ENCODE measurements at regions not wholly inside any gene's neighbourhood (a gene's known extent, or its start where the extent isn't known, plus 50 kb on each side); places are given as distances from the start of the nearest gene placed in this dataset.
"Not testable (repeated sequence)": the region's sequence is repeated elsewhere in the genome, so short reads cannot be mapped to it uniquely, and the experiment has no call there.

GRCh38 chr12:115308918-115309317 is 624.9 kb upstream of the TBX3 start:
- POLR2A ChIA-PET = no interaction called here
- H3K27ac Mint-ChIP-seq = no peak overlapping the region
- intact Hi-C loops (cut with micrococcal nuclease) = no loop called here
- H3K27me3 Mint-ChIP-seq = no peaks in the 10 kb centered on the region
- peaks cover 4% of the 10 kb centered on the region for H3K9me3 Mint-ChIP-seq
- CTCF ChIA-PET = no interaction called here
- no peak overlapping the region for H3K4me3 Mint-ChIP-seq
- no peaks in the 10 kb centered on the region for H3K36me3 Mint-ChIP-seq
- H3K4me1 Mint-ChIP-seq (ENCODE audit: low read depth) = no peaks in the 10 kb centered on the region
- no peak for DNase-seq

GRCh38 chr12:115306380-115306779 is 622.4 kb upstream of the TBX3 start:
- ChIA-PET CTCF (no interaction called here), POLR2A (no interaction called here)
- no peaks in the 10 kb centered on the region for H3K4me1 Mint-ChIP-seq (ENCODE audit: low read depth)
- intact Hi-C loops (cut with micrococcal nuclease) = no loop called here
- H3K9me3 Mint-ChIP-seq = peaks cover 4% of the 10 kb centered on the region
- H3K27me3 Mint-ChIP-seq = no peaks in the 10 kb centered on the region
- no peaks in the 10 kb centered on the region for H3K36me3 Mint-ChIP-seq
- H3K27ac Mint-ChIP-seq = no peak overlapping the region
- no peak for DNase-seq
- H3K4me3 Mint-ChIP-seq = no peak overlapping the region

- H3K4me1 Mint-ChIP-seq (ENCODE audit: low read depth) = no peaks in the 10 kb centered on the region
- POLR2A ChIA-PET = no interaction called here
Observed at GRCh38 chr12:115305867-115306266, 621.9 kb upstream of the TBX3 start.

GRCh38 chr12:115305275-115305674 is 621.3 kb upstream of the TBX3 start:
- intact Hi-C loops (cut with micrococcal nuclease) = no loop called here
- no peak for DNase-seq
- Mint-ChIP-seq H3K4me1 (ENCODE audit: low read depth) (no peaks in the 10 kb centered on the region), H3K36me3 (no peaks in the 10 kb centered on the region), H3K4me3 (no peak overlapping the region), H3K27ac (no peak overlapping the region), H3K27me3 (no peaks in the 10 kb centered on the region), H3K9me3 (no peaks in the 10 kb centered on the region)
- ChIA-PET CTCF (no interaction called here), POLR2A (no interaction called here)

More at GRCh38 chr12:115305867-115306266, 621.9 kb upstream of the TBX3 start:
- H3K9me3 Mint-ChIP-seq = peaks cover under 1% of the 10 kb centered on the region
- DNase-seq = no peak
- no peaks in the 10 kb centered on the region for H3K36me3 Mint-ChIP-seq
- CTCF ChIA-PET = no interaction called here
- H3K27ac Mint-ChIP-seq = no peak overlapping the region
- H3K4me3 Mint-ChIP-seq = no peak overlapping the region
- intact Hi-C loops (cut with micrococcal nuclease) = no loop called here
- H3K27me3 Mint-ChIP-seq = no peaks in the 10 kb centered on the region

GRCh38 chr12:115303723-115304309 is 619.8 kb upstream of the TBX3 start:
- Mint-ChIP-seq H3K4me1 (ENCODE audit: low read depth) (no peaks in the 10 kb centered on the region), H3K36me3 (no peaks in the 10 kb centered on the region), H3K9me3 (peaks cover 3% of the 10 kb centered on the region), H3K4me3 (no peak overlapping the region), H3K27ac (no peak overlapping the region), H3K27me3 (no peaks in the 10 kb centered on the region)
- no peak for DNase-seq
- intact Hi-C loops (cut with micrococcal nuclease) = no loop called here
- ChIA-PET CTCF (no interaction called here), POLR2A (no interaction called here)

- Mint-ChIP-seq H3K27me3 (no peaks in the 10 kb centered on the region), H3K9me3 (peaks cover 10% of the 10 kb centered on the region), H3K4me3 (no peak overlapping the region), H3K36me3 (no peaks in the 10 kb centered on the region), H3K27ac (no peak overlapping the region), H3K4me1 (ENCODE audit: low read depth) (no peaks in the 10 kb centered on the region)
- ChIA-PET CTCF (no interaction called here), POLR2A (no interaction called here)
- intact Hi-C loops (cut with micrococcal nuclease) = no loop called here
- DNase-seq = no peak
Observed at GRCh38 chr12:115297445-115297844, 613.5 kb upstream of the TBX3 start.

GRCh38 chr12:115296613-115297198 is 612.7 kb upstream of the TBX3 start:
- CTCF ChIA-PET = no interaction called here
- no peak for DNase-seq
- intact Hi-C loops (cut with micrococcal nuclease) = no loop called here
- Mint-ChIP-seq H3K27me3 (no peaks in the 10 kb centered on the region), H3K27ac (no peak overlapping the region), H3K9me3 (peaks cover 10% of the 10 kb centered on the region), H3K36me3 (no peaks in the 10 kb centered on the region), H3K4me3 (no peak overlapping the region), H3K4me1 (ENCODE audit: low read depth) (no peaks in the 10 kb centered on the region)
- POLR2A ChIA-PET = no interaction called here

- H3K9me3 Mint-ChIP-seq = peaks cover 10% of the 10 kb centered on the region
- POLR2A ChIA-PET = no interaction called here
- intact Hi-C loops (cut with micrococcal nuclease) = no loop called here
- no peaks in the 10 kb centered on the region for H3K27me3 Mint-ChIP-seq
- H3K4me3 Mint-ChIP-seq = no peak overlapping the region
- CTCF ChIA-PET = no interaction called here
- H3K4me1 Mint-ChIP-seq (ENCODE audit: low read depth) = no peaks in the 10 kb centered on the region
- no peak for DNase-seq
- H3K27ac Mint-ChIP-seq = no peak overlapping the region
- H3K36me3 Mint-ChIP-seq = no peaks in the 10 kb centered on the region
Observed at GRCh38 chr12:115295886-115296285, 611.9 kb upstream of the TBX3 start.

GRCh38 chr12:115294453-115295133 is 610.6 kb upstream of the TBX3 start:
- peaks cover 9% of the 10 kb centered on the region for H3K9me3 Mint-ChIP-seq
- intact Hi-C loops (cut with micrococcal nuclease) = no loop called here
- no peaks in the 10 kb centered on the region for H3K27me3 Mint-ChIP-seq
- ChIA-PET POLR2A (no interaction called here), CTCF (no interaction called here)
- H3K36me3 Mint-ChIP-seq = no peaks in the 10 kb centered on the region
- no peaks in the 10 kb centered on the region for H3K4me1 Mint-ChIP-seq (ENCODE audit: low read depth)
- H3K4me3 Mint-ChIP-seq = no peak overlapping the region
- DNase-seq = no peak
- no peak overlapping the region for H3K27ac Mint-ChIP-seq

- H3K36me3 Mint-ChIP-seq; POLR2A ChIA-PET; CTCF ChIA-PET; H3K4me1 Mint-ChIP-seq (ENCODE audit: low read depth); DNase-seq; intact Hi-C loops (cut with micrococcal nuclease); H3K4me3 Mint-ChIP-seq; H3K27ac Mint-ChIP-seq; H3K9me3 Mint-ChIP-seq; H3K27me3 Mint-ChIP-seq: not testable (repeated sequence)
Observed at GRCh38 chr12:115285429-115285828, 601.5 kb upstream of the TBX3 start.

GRCh38 chr12:115273456-115273855 is 589.5 kb upstream of the TBX3 start:
- Mint-ChIP-seq H3K4me3 (no peak overlapping the region), H3K9me3 (peaks cover 4% of the 10 kb centered on the region), H3K36me3 (no peaks in the 10 kb centered on the region), H3K27me3 (no peaks in the 10 kb centered on the region), H3K4me1 (ENCODE audit: low read depth) (no peaks in the 10 kb centered on the region), H3K27ac (no peak overlapping the region)
- intact Hi-C loops (cut with micrococcal nuclease) = no loop called here
- ChIA-PET POLR2A (no interaction called here), CTCF (no interaction called here)
- DNase-seq = no peak

GRCh38 chr12:115268451-115268850 is 584.5 kb upstream of the TBX3 start:
- CTCF ChIA-PET = no interaction called here
- H3K27me3 Mint-ChIP-seq = no peaks in the 10 kb centered on the region
- no peaks in the 10 kb centered on the region for H3K36me3 Mint-ChIP-seq
- no peak for DNase-seq
- POLR2A ChIA-PET = no interaction called here
- no peak overlapping the region for H3K27ac Mint-ChIP-seq
- peaks cover 8% of the 10 kb centered on the region for H3K9me3 Mint-ChIP-seq
- no peak overlapping the region for H3K4me3 Mint-ChIP-seq
- no peaks in the 10 kb centered on the region for H3K4me1 Mint-ChIP-seq (ENCODE audit: low read depth)
- intact Hi-C loops (cut with micrococcal nuclease) = no loop called here

- intact Hi-C loops (cut with micrococcal nuclease) = no loop called here
- POLR2A ChIA-PET = no interaction called here
- DNase-seq = no peak
- peaks cover 6% of the 10 kb centered on the region for H3K9me3 Mint-ChIP-seq
- H3K36me3 Mint-ChIP-seq = no peaks in the 10 kb centered on the region
- no peak overlapping the region for H3K27ac Mint-ChIP-seq
- CTCF ChIA-PET = no interaction called here
- no peaks in the 10 kb centered on the region for H3K27me3 Mint-ChIP-seq
- H3K4me1 Mint-ChIP-seq (ENCODE audit: low read depth) = no peaks in the 10 kb centered on the region
- no peak overlapping the region for H3K4me3 Mint-ChIP-seq
Observed at GRCh38 chr12:115267891-115268290, 583.9 kb upstream of the TBX3 start.
